ENCODE measurements at regions not wholly inside any gene's neighbourhood (a gene's known extent, or its start where the extent isn't known, plus 50 kb on each side); places are given as distances from the start of the nearest gene placed in this dataset.

GRCh38 chr6:66481216-66481615 is 774.2 kb upstream of the EYS start:
- Histone ChIP-seq H3K4me1 (ENCODE audit: control insufficient read depth, insufficient read depth, low read length) (no peaks in the 10 kb centered on the region), H3K9me3 (ENCODE audit: control insufficient read depth, insufficient read depth, low read length) (no peaks in the 10 kb centered on the region; the same call in 1 of the 2 replicates), H3K4me3 (ENCODE audit: low read length) (no peak overlapping the region), H3K27ac (ENCODE audit: low read length) (no peak overlapping the region), H3K27me3 (ENCODE audit: control insufficient read depth, insufficient read depth, low read length) (no peaks in the 10 kb centered on the region), H3K36me3 (ENCODE audit: control insufficient read depth, insufficient read depth, low read length) (no peaks in the 10 kb centered on the region)
- no CpG with 5 or more reads among the region's 8 CpGs for WGBS (ENCODE audit: insufficient coverage, insufficient read length)
- no peak for DNase-seq (ENCODE audit: low read depth, low spot score)

- no peak for DNase-seq (ENCODE audit: low read depth, low spot score)
These were observed 771.7 kb upstream of the EYS start for GRCh38 chr6:66478705-66479104.

GRCh38 chr6:66435321-66435720 is 728.3 kb upstream of the EYS start:
- Histone ChIP-seq H3K27ac (ENCODE audit: low read length) (no peak overlapping the region), H3K4me1 (ENCODE audit: control insufficient read depth, insufficient read depth, low read length) (no peaks in the 10 kb centered on the region), H3K9me3 (ENCODE audit: control insufficient read depth, insufficient read depth, low read length) (no peaks in the 10 kb centered on the region; the same call in 1 of the 2 replicates), H3K27me3 (ENCODE audit: control insufficient read depth, insufficient read depth, low read length) (no peaks in the 10 kb centered on the region), H3K36me3 (ENCODE audit: control insufficient read depth, insufficient read depth, low read length) (no peaks in the 10 kb centered on the region), H3K4me3 (ENCODE audit: low read length) (no peak overlapping the region)
- WGBS (ENCODE audit: insufficient coverage, insufficient read length) = no CpG with 5 or more reads among the region's 5 CpGs
- no peak for DNase-seq (ENCODE audit: low read depth, low spot score)

More at GRCh38 chr6:66478705-66479104, 771.7 kb upstream of the EYS start:
- H3K27ac ChIP-seq (ENCODE audit: low read length) = no peak overlapping the region
- no peaks in the 10 kb centered on the region for H3K27me3 ChIP-seq (ENCODE audit: control insufficient read depth, insufficient read depth, low read length)
- no peaks in the 10 kb centered on the region for H3K36me3 ChIP-seq (ENCODE audit: control insufficient read depth, insufficient read depth, low read length)
- no peak overlapping the region for H3K4me3 ChIP-seq (ENCODE audit: low read length)
- H3K9me3 ChIP-seq (ENCODE audit: control insufficient read depth, insufficient read depth, low read length) = no peaks in the 10 kb centered on the region; the same call in 1 of the 2 replicates
- H3K4me1 ChIP-seq (ENCODE audit: control insufficient read depth, insufficient read depth, low read length) = no peaks in the 10 kb centered on the region
- no CpG with 5 or more reads among the region's 6 CpGs for WGBS (ENCODE audit: insufficient coverage, insufficient read length)

DNA sequence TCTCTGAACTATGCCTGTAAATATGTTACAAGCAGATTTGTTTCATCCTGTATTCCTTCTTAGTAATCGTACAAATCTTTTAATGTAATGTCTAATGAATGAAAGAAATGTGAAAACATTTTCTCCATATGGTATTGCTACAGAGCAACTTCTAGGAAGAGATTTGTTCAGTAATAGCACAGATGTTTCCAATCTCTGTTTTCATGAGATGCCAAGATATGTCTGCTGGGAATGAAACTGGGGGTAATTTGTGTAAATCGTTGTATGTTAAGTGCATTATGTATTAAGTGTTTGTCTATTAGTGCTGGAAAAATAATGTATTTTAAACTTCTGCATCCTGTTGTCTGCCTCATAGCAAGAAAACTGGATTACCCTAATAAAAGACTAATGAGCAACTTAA is 722.2 kb upstream of the EYS start:
- no CpG with 5 or more reads among the region's 2 CpGs for WGBS (ENCODE audit: insufficient coverage, insufficient read length)
- Histone ChIP-seq H3K9me3 (ENCODE audit: control insufficient read depth, insufficient read depth, low read length) (no peaks in the 10 kb centered on the region; the same call in 1 of the 2 replicates), H3K27ac (ENCODE audit: low read length) (no peak overlapping the region), H3K4me1 (ENCODE audit: control insufficient read depth, insufficient read depth, low read length) (no peaks in the 10 kb centered on the region), H3K36me3 (ENCODE audit: control insufficient read depth, insufficient read depth, low read length) (no peaks in the 10 kb centered on the region), H3K4me3 (ENCODE audit: low read length) (no peak overlapping the region), H3K27me3 (ENCODE audit: control insufficient read depth, insufficient read depth, low read length) (no peaks in the 10 kb centered on the region)
- DNase-seq (ENCODE audit: low read depth, low spot score) = no peak

DNA sequence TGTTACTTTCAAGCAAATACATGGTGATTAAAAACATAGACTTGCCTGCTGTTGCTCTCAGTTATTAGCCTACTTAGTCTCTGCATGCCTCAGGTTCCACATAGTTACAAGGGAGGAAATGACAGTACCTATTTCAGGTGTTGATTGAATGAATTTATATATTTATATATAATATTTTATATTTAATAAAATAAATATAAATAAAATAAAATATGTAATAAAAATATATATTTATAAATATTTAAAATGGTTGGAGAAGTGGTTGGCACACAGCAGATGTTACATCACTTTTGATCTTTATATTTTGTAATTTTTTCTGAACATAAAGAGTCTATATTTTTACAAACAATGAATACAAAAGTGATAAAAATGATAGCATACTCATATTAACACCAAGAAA is 716.0 kb upstream of the EYS start:
- H3K4me3 ChIP-seq (ENCODE audit: low read length) = no peak overlapping the region
- DNase-seq (ENCODE audit: low read depth, low spot score) = no peak
- H3K27me3 ChIP-seq (ENCODE audit: control insufficient read depth, insufficient read depth, low read length) = no peaks in the 10 kb centered on the region
- no peaks in the 10 kb centered on the region for H3K4me1 ChIP-seq (ENCODE audit: control insufficient read depth, insufficient read depth, low read length)
- H3K9me3 ChIP-seq (ENCODE audit: control insufficient read depth, insufficient read depth, low read length) = no peaks in the 10 kb centered on the region
- no peak overlapping the region for H3K27ac ChIP-seq (ENCODE audit: low read length)
- no peaks in the 10 kb centered on the region for H3K36me3 ChIP-seq (ENCODE audit: control insufficient read depth, insufficient read depth, low read length)

GRCh38 chr6:66421570-66421969 is 714.5 kb upstream of the EYS start:
- H3K27me3 ChIP-seq (ENCODE audit: control insufficient read depth, insufficient read depth, low read length) = no peaks in the 10 kb centered on the region
- H3K36me3 ChIP-seq (ENCODE audit: control insufficient read depth, insufficient read depth, low read length) = no peaks in the 10 kb centered on the region
- WGBS (ENCODE audit: insufficient coverage, insufficient read length) = no CpG with 5 or more reads among the region's 3 CpGs
- no peak overlapping the region for H3K4me3 ChIP-seq (ENCODE audit: low read length)
- no peaks in the 10 kb centered on the region for H3K4me1 ChIP-seq (ENCODE audit: control insufficient read depth, insufficient read depth, low read length)
- H3K9me3 ChIP-seq (ENCODE audit: control insufficient read depth, insufficient read depth, low read length) = no peaks in the 10 kb centered on the region
- H3K27ac ChIP-seq (ENCODE audit: low read length) = no peak overlapping the region
- no peak for DNase-seq (ENCODE audit: low read depth, low spot score)

- Histone ChIP-seq H3K27ac (ENCODE audit: low read length) (no peak overlapping the region), H3K9me3 (ENCODE audit: control insufficient read depth, insufficient read depth, low read length) (no peaks in the 10 kb centered on the region; the same call in 1 of the 2 replicates), H3K27me3 (ENCODE audit: control insufficient read depth, insufficient read depth, low read length) (no peaks in the 10 kb centered on the region), H3K36me3 (ENCODE audit: control insufficient read depth, insufficient read depth, low read length) (no peaks in the 10 kb centered on the region), H3K4me3 (ENCODE audit: low read length) (no peak overlapping the region), H3K4me1 (ENCODE audit: control insufficient read depth, insufficient read depth, low read length) (no peaks in the 10 kb centered on the region)
- WGBS (ENCODE audit: insufficient coverage, insufficient read length) = no CpG with 5 or more reads among the region's 2 CpGs
- DNase-seq (ENCODE audit: low read depth, low spot score) = no peak
These were observed 711.9 kb upstream of the EYS start for GRCh38 chr6:66418906-66419305.

GRCh38 chr6:66403966-66404365 is 696.9 kb upstream of the EYS start:
- Histone ChIP-seq H3K4me3 (ENCODE audit: low read length) (no peak overlapping the region), H3K36me3 (ENCODE audit: control insufficient read depth, insufficient read depth, low read length) (no peaks in the 10 kb centered on the region), H3K27ac (ENCODE audit: low read length) (no peak overlapping the region), H3K9me3 (ENCODE audit: control insufficient read depth, insufficient read depth, low read length) (no peaks in the 10 kb centered on the region; the same call in 1 of the 2 replicates), H3K4me1 (ENCODE audit: control insufficient read depth, insufficient read depth, low read length) (no peaks in the 10 kb centered on the region), H3K27me3 (ENCODE audit: control insufficient read depth, insufficient read depth, low read length) (no peaks in the 10 kb centered on the region)
- DNase-seq (ENCODE audit: low read depth, low spot score) = no peak

DNA sequence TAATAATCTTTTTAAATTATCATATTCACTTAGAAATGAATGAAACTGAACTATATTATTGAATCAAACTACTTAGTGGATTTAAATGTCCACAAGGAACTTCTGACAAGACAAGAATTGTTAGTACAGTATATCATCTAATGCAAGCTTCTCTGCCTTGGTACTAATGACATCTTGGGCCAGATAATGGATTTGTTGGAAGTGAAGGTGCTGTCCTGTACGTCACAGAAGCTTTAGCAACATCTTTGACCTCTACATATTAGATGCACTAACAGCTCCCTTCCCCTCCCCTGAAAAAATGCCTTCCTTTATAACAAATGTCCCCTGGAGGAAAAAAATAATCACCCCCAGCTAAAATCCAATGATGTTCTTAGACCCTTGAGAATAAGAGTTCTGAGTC is 695.8 kb upstream of the EYS start:
- no CpG with 5 or more reads among the region's 1 CpG for WGBS (ENCODE audit: insufficient coverage, insufficient read length)
- H3K36me3 ChIP-seq (ENCODE audit: control insufficient read depth, insufficient read depth, low read length) = no peaks in the 10 kb centered on the region
- no peak for DNase-seq (ENCODE audit: low read depth, low spot score)
- no peaks in the 10 kb centered on the region for H3K4me1 ChIP-seq (ENCODE audit: control insufficient read depth, insufficient read depth, low read length)
- no peak overlapping the region for H3K27ac ChIP-seq (ENCODE audit: low read length)
- H3K4me3 ChIP-seq (ENCODE audit: low read length) = no peak overlapping the region
- H3K9me3 ChIP-seq (ENCODE audit: control insufficient read depth, insufficient read depth, low read length) = no peaks in the 10 kb centered on the region; the same call in 1 of the 2 replicates
- no peaks in the 10 kb centered on the region for H3K27me3 ChIP-seq (ENCODE audit: control insufficient read depth, insufficient read depth, low read length)

DNA sequence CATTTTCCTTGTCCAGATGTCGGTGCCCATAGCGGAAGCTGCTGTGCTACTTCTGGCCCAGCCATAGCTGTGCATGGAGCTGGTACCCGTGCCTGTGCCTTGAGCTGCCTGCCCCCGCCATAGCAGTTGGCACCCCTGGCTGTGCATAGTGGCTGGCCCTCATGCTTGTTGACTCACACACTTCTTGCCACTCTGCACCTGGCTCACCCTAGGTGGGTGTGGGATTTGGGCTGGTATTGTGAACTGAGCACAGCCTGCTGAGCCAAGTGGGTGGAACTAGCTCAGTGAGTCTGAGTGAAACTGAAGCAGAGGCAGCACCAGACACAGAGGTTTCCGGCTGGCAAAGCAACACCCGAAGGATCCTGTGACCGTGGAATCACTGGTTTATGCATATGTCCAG is 689.5 kb upstream of the EYS start:
- no peak overlapping the region for H3K27ac ChIP-seq (ENCODE audit: low read length)
- H3K4me1 ChIP-seq (ENCODE audit: control insufficient read depth, insufficient read depth, low read length) = no peaks in the 10 kb centered on the region
- H3K4me3 ChIP-seq (ENCODE audit: low read length) = no peak overlapping the region
- H3K36me3 ChIP-seq (ENCODE audit: control insufficient read depth, insufficient read depth, low read length) = no peaks in the 10 kb centered on the region
- DNase-seq (ENCODE audit: low read depth, low spot score) = no peak
- H3K9me3 ChIP-seq (ENCODE audit: control insufficient read depth, insufficient read depth, low read length) = peaks cover 3% of the 10 kb centered on the region; the same call in 1 of the 2 replicates
- H3K27me3 ChIP-seq (ENCODE audit: control insufficient read depth, insufficient read depth, low read length) = no peaks in the 10 kb centered on the region
- WGBS (ENCODE audit: insufficient coverage, insufficient read length) = no CpG with 5 or more reads among the region's 7 CpGs

GRCh38 chr6:66396145-66396544 is 689.1 kb upstream of the EYS start:
- Histone ChIP-seq H3K27me3 (ENCODE audit: control insufficient read depth, insufficient read depth, low read length) (no peaks in the 10 kb centered on the region), H3K4me1 (ENCODE audit: control insufficient read depth, insufficient read depth, low read length) (no peaks in the 10 kb centered on the region), H3K27ac (ENCODE audit: low read length) (no peak overlapping the region), H3K9me3 (ENCODE audit: control insufficient read depth, insufficient read depth, low read length) (peaks cover 3% of the 10 kb centered on the region; the same call in 1 of the 2 replicates), H3K36me3 (ENCODE audit: control insufficient read depth, insufficient read depth, low read length) (no peaks in the 10 kb centered on the region), H3K4me3 (ENCODE audit: low read length) (no peak overlapping the region)
- WGBS (ENCODE audit: insufficient coverage, insufficient read length) = no CpG with 5 or more reads among the region's 6 CpGs
- DNase-seq (ENCODE audit: low read depth, low spot score) = no peak

All from iPS DF 6.9 (cell line).